GM23338 (cell line): ENCODE measurements at regions not wholly inside any gene's neighbourhood (a gene's known extent, or its start where the extent isn't known, plus 50 kb on each side); places are given as distances from the start of the nearest gene placed in this dataset.

Experiments
- ATAC-seq: fragments of 200-7000 bp; cut with Tn5 transposase; 3 replicates; pipeline ENCODE4 v1.9.1; 2020
- DNase-seq: peaks from one replicate; pipeline ENCODE4 v3.0.0-alpha.2; 2015; ENCODE audit warnings: low spot score
- H2AFZ ChIP-seq: fragments of 200-600 bp; sonication (generic); 2 replicates; pipeline ENCODE4 v1.8.0; 2016; ENCODE audit warnings: antibody characterized with exemption, mild to moderate bottlenecking, moderate library complexity
- H3F3A ChIP-seq: fragments of 200-600 bp; sonication (generic); replicated peaks from 2 replicates; pipeline ENCODE4 v1.8.0; 2017; ENCODE audit warnings: antibody characterized with exemption, mixed run types, low read depth
- H3K27ac ChIP-seq: fragments of 200-600 bp; sonication (generic); 2 replicates; pipeline ENCODE4 v1.6.1; 2016; ENCODE audit warnings: low read depth
- H3K27me3 ChIP-seq: fragments of 200-600 bp; sonication (generic); 2 replicates; pipeline ENCODE4 v1.8.0; 2016; ENCODE audit warnings: mild to moderate bottlenecking, mixed run types, moderate library complexity; ENCODE audit not compliant: insufficient read depth
- H3K36me3 ChIP-seq: fragments of 200-600 bp; sonication (generic); 2 replicates; pipeline ENCODE4 v1.8.0; 2016; ENCODE audit warnings: mild to moderate bottlenecking; ENCODE audit not compliant: insufficient read depth
- H3K4me1 ChIP-seq: fragments of 200-600 bp; sonication (generic); 2 replicates; pipeline ENCODE4 v1.8.0; 2016; ENCODE audit warnings: mild to moderate bottlenecking, moderate library complexity; ENCODE audit not compliant: insufficient read depth
- H3K4me2 ChIP-seq: fragments of 200-600 bp; sonication (generic); 2 replicates; pipeline ENCODE4 v1.7.1; 2017; ENCODE audit warnings: mixed run types
- H3K4me3 ChIP-seq: fragments of 200-600 bp; sonication (generic); 2 replicates; pipeline ENCODE4 v1.6.1; 2016; ENCODE audit warnings: mixed run types
- H3K79me2 ChIP-seq: fragments of 200-600 bp; sonication (generic); replicated peaks from 2 replicates; pipeline ENCODE4 v1.8.0; 2017; ENCODE audit warnings: mild to moderate bottlenecking; ENCODE audit not compliant: insufficient read depth
- H3K9me2 ChIP-seq: fragments of 200-600 bp; sonication (generic); 2 replicates; pipeline ENCODE4 v1.8.0; 2017; ENCODE audit not compliant: insufficient read depth
- H4K20me1 ChIP-seq: fragments of 200-600 bp; sonication (generic); replicated peaks from 2 replicates; pipeline ENCODE4 v1.8.0; 2017; ENCODE audit warnings: mild to moderate bottlenecking; ENCODE audit not compliant: insufficient read depth
- H3K27ac Mint-ChIP-seq: 2 replicates; pipeline ENCODE4 v1.8.0; 2020; ENCODE audit warnings: inconsistent platforms, mild to moderate bottlenecking, moderate library complexity, mixed read lengths
- H3K27me3 Mint-ChIP-seq: 3 replicates; pipeline ENCODE4 v1.8.0; 2022; ENCODE audit warnings: low read depth, mild to moderate bottlenecking, moderate library complexity, mixed read lengths, inconsistent platforms; ENCODE audit not compliant: insufficient read depth, poor library complexity
- H3K36me3 Mint-ChIP-seq: 3 replicates; pipeline ENCODE4 v1.8.0; 2021; ENCODE audit warnings: low read depth, mild to moderate bottlenecking, inconsistent platforms, moderate library complexity, mixed read lengths
- H3K4me1 Mint-ChIP-seq: 3 replicates; pipeline ENCODE4 v1.8.0; 2020; ENCODE audit warnings: mild to moderate bottlenecking, inconsistent platforms, mixed read lengths
- H3K4me3 Mint-ChIP-seq: 3 replicates; pipeline ENCODE4 v1.8.0; 2021; ENCODE audit warnings: moderate library complexity, mild to moderate bottlenecking, inconsistent platforms, mixed read lengths
- H3K9me3 Mint-ChIP-seq: 3 replicates; pipeline ENCODE4 v1.8.0; 2020; ENCODE audit warnings: moderate library complexity, mild to moderate bottlenecking, inconsistent platforms, mixed read lengths
- CREB1 ChIP-seq: fragments of 250-450 bp; sonication (Bioruptor Pico); IDR thresholded peaks from 2 replicates; pipeline ENCODE4 v1.5.0; 2020; ENCODE audit warnings: low read depth, mild to moderate bottlenecking, moderate library complexity
- JUNB ChIP-seq: IDR thresholded peaks from one replicate; pipeline ENCODE4 v1.6.1; 2016; ENCODE audit warnings: antibody characterized with exemption; ENCODE audit not compliant: unreplicated experiment
- NANOG ChIP-seq: IDR thresholded peaks from 2 replicates; pipeline ENCODE4 v1.6.1; 2016; ENCODE audit warnings: antibody characterized with exemption, borderline replicate concordance
- POLR2AphosphoS5 ChIP-seq: IDR thresholded peaks from 2 replicates; pipeline ENCODE4 v1.6.1; 2016; ENCODE audit warnings: antibody characterized with exemption, low read depth
- STAT1 ChIP-seq: IDR thresholded peaks from one replicate; pipeline ENCODE4 v1.6.1; 2016; ENCODE audit warnings: antibody characterized with exemption; ENCODE audit not compliant: unreplicated experiment
- ZNF114 ChIP-seq: fragments of 250-450 bp; sonication (Bioruptor Pico); IDR thresholded peaks from 2 replicates; pipeline ENCODE4 v1.5.0; 2020; ENCODE audit warnings: mild to moderate bottlenecking, moderate library complexity
- ZNF331 ChIP-seq: fragments of 250-450 bp; sonication (Bioruptor Pico); IDR thresholded peaks from 2 replicates; pipeline ENCODE4 v1.5.0; 2020; ENCODE audit warnings: low read depth, mild to moderate bottlenecking, moderate library complexity
- TF ChIP-seq, protein P1 (sequence below), 2 experiments: fragments of 200-600 bp in 1 of 2; sonication (generic) in 1 of 2; conservative IDR thresholded peaks; 2 replicates each; pipeline versions ENCODE4 v1.5.1 to v1.6.1; 2016 to 2017; ENCODE audit warnings: antibody characterized with exemption in 2 of 2, low read depth in 2 of 2, mild to moderate bottlenecking in 2 of 2, moderate library complexity in 1 of 2
- TF ChIP-seq, protein P2 (sequence below): IDR thresholded peaks from one replicate; pipeline ENCODE4 v1.6.1; 2018; ENCODE audit warnings: antibody characterized with exemption; ENCODE audit not compliant: unreplicated experiment

DNA sequence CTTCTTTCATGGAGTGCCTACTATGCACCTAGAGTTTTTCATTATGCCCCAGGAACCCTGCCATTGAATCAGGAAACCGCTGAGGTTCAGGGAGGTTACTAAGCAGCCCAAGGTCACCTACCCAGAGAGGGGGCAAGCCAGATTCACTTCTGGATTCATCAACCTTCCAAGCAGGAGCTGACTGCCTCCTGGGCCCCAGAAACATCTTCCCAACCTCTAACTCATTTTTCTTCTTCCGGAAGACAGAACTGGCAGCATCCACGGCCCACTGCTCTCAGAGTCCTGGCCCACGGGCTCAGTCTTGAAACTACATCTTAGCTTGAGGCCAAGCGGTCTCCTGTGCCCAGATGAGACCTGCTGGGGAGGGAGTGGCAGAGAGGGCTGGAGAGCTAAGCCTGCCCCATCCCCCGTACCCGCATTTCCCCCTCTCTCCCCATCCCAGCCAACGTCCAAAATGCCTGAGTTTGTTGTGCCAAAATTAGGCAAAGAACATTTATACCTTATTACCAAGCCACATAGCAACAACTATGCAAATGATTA is 281.0 kb downstream of the CDC5L start:
- no peak for TF ChIP-seq JUNB
- TF ChIP-seq, protein P1, sequence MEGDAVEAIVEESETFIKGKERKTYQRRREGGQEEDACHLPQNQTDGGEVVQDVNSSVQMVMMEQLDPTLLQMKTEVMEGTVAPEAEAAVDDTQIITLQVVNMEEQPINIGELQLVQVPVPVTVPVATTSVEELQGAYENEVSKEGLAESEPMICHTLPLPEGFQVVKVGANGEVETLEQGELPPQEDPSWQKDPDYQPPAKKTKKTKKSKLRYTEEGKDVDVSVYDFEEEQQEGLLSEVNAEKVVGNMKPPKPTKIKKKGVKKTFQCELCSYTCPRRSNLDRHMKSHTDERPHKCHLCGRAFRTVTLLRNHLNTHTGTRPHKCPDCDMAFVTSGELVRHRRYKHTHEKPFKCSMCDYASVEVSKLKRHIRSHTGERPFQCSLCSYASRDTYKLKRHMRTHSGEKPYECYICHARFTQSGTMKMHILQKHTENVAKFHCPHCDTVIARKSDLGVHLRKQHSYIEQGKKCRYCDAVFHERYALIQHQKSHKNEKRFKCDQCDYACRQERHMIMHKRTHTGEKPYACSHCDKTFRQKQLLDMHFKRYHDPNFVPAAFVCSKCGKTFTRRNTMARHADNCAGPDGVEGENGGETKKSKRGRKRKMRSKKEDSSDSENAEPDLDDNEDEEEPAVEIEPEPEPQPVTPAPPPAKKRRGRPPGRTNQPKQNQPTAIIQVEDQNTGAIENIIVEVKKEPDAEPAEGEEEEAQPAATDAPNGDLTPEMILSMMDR (conservative IDR thresholded peaks at IDR 0.05; ENCODE audit: low read depth in 2 of 2), result no peak
- TF ChIP-seq, protein P2, sequence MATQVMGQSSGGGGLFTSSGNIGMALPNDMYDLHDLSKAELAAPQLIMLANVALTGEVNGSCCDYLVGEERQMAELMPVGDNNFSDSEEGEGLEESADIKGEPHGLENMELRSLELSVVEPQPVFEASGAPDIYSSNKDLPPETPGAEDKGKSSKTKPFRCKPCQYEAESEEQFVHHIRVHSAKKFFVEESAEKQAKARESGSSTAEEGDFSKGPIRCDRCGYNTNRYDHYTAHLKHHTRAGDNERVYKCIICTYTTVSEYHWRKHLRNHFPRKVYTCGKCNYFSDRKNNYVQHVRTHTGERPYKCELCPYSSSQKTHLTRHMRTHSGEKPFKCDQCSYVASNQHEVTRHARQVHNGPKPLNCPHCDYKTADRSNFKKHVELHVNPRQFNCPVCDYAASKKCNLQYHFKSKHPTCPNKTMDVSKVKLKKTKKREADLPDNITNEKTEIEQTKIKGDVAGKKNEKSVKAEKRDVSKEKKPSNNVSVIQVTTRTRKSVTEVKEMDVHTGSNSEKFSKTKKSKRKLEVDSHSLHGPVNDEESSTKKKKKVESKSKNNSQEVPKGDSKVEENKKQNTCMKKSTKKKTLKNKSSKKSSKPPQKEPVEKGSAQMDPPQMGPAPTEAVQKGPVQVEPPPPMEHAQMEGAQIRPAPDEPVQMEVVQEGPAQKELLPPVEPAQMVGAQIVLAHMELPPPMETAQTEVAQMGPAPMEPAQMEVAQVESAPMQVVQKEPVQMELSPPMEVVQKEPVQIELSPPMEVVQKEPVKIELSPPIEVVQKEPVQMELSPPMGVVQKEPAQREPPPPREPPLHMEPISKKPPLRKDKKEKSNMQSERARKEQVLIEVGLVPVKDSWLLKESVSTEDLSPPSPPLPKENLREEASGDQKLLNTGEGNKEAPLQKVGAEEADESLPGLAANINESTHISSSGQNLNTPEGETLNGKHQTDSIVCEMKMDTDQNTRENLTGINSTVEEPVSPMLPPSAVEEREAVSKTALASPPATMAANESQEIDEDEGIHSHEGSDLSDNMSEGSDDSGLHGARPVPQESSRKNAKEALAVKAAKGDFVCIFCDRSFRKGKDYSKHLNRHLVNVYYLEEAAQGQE, result no peak
- TF ChIP-seq STAT1, result no peak
- no peak for TF ChIP-seq POLR2AphosphoS5
- Mint-ChIP-seq H3K27me3 (peaks cover 23% of the 10 kb centered on the region), H3K27ac (0 out of 2 replicates have a peak overlapping the region, but pooled peaks have one; percentile 21), H3K4me3 (no peak overlapping the region), H3K36me3 (no peaks in the 10 kb centered on the region; the same call in 2 of the 3 replicates), H3K4me1 (peaks cover 71% of the 10 kb centered on the region), H3K9me3 (no peaks in the 10 kb centered on the region; the same call in 2 of the 3 replicates)
- ATAC-seq, result no peak
- Histone ChIP-seq H3K79me2 (no peaks in the 10 kb centered on the region), H3K4me1 (peaks cover 45% of the 10 kb centered on the region), H4K20me1 (no peaks in the 10 kb centered on the region), H3K36me3 (no peaks in the 10 kb centered on the region), H2AFZ (no peak overlapping the region), H3K4me3 (no peak overlapping the region), H3K27ac (no peak overlapping the region), H3K4me2 (no peak overlapping the region), H3F3A (0 out of 2 replicates have a peak, but pooled peaks cover 3% of the 10 kb centered on the region), H3K9me2 (peaks cover 21% of the 10 kb centered on the region), H3K27me3 (no peaks in the 10 kb centered on the region)
- DNase-seq, result no peak

DNA sequence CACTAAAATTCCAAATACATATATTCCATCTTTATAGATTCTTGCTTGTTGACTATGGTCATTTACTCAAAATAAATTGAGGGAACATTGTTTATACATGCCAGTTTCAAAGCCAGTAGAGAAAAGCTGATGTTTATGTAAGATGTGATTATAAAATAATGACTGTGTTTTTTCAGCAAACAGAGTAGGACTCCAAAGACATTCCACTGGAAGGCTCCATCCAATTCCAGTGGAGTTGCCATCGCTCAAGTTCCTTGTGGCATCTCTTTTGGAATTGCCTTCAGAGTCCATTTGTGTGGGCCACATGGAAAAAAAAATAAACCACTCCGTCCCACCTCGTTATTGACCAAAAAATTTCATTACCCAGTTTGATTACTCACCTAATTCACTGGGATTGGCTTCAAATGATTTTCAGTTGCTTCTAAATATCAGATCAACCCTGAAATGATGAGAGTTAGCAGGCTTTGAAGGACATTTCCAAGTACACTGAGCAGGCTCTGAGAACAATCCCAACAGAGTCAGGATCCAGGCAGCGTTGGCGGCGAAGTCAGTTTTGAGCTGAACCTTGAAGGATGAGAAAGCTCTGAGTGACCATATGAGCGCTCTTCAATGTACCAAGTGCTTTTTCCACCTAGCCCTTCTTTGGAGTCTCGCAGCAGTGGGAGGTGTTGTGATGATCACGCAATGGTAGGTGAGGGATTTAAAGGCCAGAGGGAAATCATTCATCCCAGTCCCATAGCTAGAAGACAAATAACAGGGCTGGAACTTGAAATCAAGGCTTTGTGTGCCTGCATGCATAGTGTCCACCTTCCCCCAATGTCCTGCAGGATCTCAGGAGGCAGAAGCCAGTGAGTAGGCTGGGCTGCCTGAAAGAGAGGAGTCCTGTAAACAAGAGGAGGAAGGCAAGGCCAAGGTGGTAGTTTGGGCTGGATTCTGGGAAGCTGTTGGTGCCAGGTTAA is 281.7 kb downstream of the CDC5L start:
- DNase-seq, result no peak
- Histone ChIP-seq H3K9me2 (peaks cover 29% of the 10 kb centered on the region), H3K79me2 (no peaks in the 10 kb centered on the region), H3K27ac (no peak overlapping the region), H3F3A (no peaks in the 10 kb centered on the region), H3K4me3 (no peak overlapping the region), H2AFZ (no peak overlapping the region), H3K27me3 (no peaks in the 10 kb centered on the region), H3K4me1 (peaks cover 37% of the 10 kb centered on the region), H4K20me1 (no peaks in the 10 kb centered on the region), H3K36me3 (no peaks in the 10 kb centered on the region), H3K4me2 (no peak overlapping the region)
- peaks cover 23% of the 10 kb centered on the region for H3K27me3 Mint-ChIP-seq
- no peak overlapping the region for H3K4me3 Mint-ChIP-seq
- peaks cover 63% of the 10 kb centered on the region for H3K4me1 Mint-ChIP-seq
- no peaks in the 10 kb centered on the region; the same call in 2 of the 3 replicates for H3K36me3 Mint-ChIP-seq
- no peak overlapping the region for H3K27ac Mint-ChIP-seq
- ATAC-seq, result no peak
- H3K9me3 Mint-ChIP-seq, result no peaks in the 10 kb centered on the region; the same call in 2 of the 3 replicates
- TF ChIP-seq POLR2AphosphoS5 (no peak), ZNF114 (CRISPR knock-in tag) (no peak), NANOG (no peak), CREB1 (CRISPR knock-in tag) (no peak), ZNF331 (no peak)
